ENCODE measurements at regions not wholly inside any gene's neighbourhood (a gene's known extent, or its start where the extent isn't known, plus 50 kb on each side); places are given as distances from the start of the nearest gene placed in this dataset.

GRCh38 chr12:24363177-24363754 lies 413.8 kb upstream of the SOX5 start:
- TF ChIP-seq EZH2phosphoT487 (IDR thresholded peaks at IDR 0.05; ENCODE audit: borderline replicate concordance, low read length), result no peak
- TF ChIP-seq CTCF (conservative IDR thresholded peaks at IDR 0.05; ENCODE audit: low read depth, low read length), result no peak
- no peak for TF ChIP-seq EZH2 (IDR thresholded peaks at IDR 0.05; ENCODE audit: low read length, unreplicated experiment)

Measured in PC-3 (cell line).